GM21717 (cell line): ENCODE measurements at regions not wholly inside any gene's neighbourhood (a gene's known extent, or its start where the extent isn't known, plus 50 kb on each side); places are given as distances from the start of the nearest gene placed in this dataset.

Experiments
- ATAC-seq: cut with Tn5 transposase; IDR thresholded peaks from one replicate; pipeline ENCODE4 v1.9.1; 2021; ENCODE audit warnings: mild to moderate bottlenecking, moderate library complexity; ENCODE audit not compliant: unreplicated experiment

DNA sequence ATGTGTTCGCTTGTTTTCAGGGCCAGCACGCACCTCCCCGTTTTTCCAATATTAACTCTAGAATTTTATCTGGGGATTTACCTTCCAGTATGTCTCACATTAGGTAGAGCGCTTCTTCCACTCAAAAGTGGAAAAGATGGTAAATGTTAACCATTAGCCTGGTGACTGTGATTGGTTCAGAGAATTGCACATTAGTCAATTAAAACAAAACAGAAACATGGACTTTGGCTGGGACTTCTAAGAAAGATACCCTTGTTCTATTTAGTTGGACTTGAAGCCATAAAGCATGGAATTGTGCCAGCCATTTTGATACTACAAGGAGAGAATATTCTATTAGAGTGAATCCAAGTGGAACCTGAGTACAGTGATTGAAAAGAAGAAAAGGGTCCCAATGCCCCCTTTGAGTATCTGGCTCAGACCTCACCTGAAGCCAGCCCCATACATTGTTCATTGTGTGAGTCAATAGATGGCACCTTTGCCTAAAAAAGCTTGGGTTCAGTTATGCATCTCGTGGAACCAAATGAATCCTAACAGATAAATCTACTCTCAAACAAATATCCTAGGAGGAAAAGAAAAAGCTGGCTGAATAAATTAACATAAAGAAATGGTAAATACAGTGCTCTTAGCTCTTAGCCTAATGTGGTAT, 354.3 kb downstream of the IRS1 start:
- ATAC-seq, result no peak

GRCh38 chr2:226443112-226443511, 356.5 kb downstream of the IRS1 start:
- no peak for ATAC-seq

DNA sequence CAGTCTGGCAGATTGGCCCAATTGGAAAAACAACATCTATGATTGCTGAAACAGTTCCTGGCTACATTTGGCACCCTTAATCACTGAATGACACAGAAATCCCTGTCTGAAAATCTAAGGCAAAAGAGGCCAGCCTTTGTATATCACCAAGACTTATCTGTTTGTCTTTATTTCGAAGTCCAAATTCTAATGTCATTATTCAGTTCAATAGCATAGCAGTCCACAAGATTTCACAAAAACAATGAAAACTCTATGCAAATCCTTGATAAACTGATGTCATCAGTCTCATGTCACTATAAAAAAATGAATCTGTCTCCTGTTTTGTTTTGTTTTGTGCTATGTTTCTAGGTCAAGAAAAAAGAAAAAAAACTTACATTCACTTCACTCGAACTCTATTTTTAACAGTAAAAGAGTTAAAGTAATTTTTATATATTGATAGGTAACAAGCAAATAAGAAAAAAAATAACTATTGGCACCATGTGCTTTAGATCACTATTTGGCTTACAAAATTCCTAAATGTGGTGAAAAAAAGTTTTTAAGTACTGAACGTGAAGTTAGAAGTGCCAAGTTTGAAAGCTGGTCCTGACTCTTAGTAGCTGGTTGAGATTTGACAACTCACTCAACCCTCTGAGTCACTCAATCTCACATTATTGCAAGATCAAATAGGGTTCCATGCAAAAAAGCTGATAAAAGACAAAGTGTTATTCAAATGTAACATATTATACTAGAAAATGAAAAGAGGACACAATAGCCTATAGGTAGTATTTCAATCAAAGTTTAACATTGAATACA, 359.3 kb downstream of the IRS1 start:
- no peak for ATAC-seq

GRCh38 chr2:226439337-226439736, 360.3 kb downstream of the IRS1 start:
- ATAC-seq, result no peak

DNA sequence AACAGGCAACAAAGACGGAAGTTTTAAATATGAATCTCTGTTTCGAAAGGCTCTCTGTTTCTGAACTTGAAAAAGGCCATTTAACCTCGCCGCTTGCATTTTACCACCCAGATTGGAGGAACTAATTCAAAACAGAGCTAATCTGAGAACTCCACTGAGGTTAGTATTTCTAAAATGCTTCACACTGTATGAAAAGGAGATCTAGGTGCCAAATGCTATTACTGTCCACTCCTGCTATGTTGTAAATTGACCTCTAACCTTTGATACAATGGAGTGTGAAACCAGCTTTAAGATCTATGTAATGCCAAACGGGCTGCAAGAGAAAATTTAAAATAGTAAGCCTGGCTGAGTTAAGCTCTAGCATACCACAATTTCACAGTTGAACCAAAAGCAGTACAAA, 364.5 kb downstream of the IRS1 start:
- no peak for ATAC-seq

DNA sequence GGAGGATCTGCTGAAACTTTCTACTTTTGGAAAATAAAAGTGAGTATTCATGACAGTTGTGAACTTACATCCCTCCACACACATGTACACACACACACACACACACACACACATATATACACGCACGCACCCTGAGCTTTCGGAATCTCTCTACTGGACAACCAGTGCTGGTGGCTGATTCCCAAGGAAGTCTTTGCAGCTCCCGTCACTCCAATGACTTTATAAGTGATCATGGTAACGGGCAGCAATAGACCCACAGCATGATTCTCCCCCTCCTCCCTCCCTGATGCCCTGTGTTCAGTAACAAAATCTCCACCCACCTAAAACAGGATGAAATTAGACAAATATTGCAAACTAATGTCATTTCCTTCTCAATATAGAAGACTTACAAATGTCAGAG, 364.9 kb downstream of the IRS1 start:
- ATAC-seq, result no peak

DNA sequence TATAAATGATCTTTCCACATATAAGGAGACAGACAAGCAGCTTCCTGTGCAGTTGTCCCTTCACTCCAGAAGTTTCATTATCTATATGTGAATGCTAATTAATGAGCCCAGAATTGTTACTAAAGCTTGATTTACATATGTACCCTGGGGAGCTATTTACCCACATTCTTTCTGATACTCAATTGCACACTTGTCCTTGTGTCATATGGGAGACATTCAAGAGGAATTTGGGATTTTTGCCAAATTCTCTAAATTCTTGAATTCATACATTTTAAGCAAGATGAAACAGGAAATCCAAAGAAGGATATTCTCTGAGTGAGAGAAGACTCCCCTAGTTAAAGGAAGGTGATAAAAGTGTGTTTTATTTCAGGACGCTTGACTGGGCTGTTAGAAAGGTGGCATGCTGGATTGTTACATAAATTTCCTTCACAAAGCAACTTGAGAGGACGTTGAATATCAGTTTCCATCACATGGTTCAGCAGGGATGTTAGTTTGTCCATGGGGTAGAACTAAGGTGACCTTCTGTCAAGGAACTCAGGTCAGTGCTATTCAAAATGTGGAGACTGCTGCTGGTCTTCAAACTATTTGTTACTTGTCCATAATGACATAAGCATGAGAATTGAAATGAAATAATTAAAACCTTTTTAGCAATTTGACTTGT, 368.2 kb downstream of the IRS1 start:
- ATAC-seq, result no peak

- ATAC-seq, result no peak
These were observed 370.1 kb downstream of the IRS1 start for GRCh38 chr2:226429476-226429875.

GRCh38 chr2:226427538-226428307, 371.9 kb downstream of the IRS1 start:
- no peak for ATAC-seq

- ATAC-seq, result no peak
These were observed 373.3 kb downstream of the IRS1 start for GRCh38 chr2:226426292-226426736.

DNA sequence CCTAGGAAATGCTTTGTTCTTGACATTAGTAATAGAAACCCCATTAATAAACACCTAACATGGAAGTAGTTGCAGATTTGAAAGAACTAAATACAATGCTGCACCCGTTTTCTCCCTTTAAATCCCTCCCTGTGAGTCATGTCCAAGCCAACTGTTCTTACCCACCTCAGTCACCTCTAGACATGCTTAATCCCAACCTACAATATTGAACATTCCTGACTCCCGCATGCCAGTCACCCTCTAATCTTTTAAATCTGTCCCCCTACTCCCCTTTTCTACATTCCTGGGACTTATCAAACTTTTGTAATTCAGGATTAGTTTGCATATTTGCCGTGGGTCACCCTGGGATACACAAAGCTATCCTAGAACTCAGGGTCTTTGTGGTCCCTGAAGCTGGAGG, 374.6 kb downstream of the IRS1 start:
- no peak for ATAC-seq

- peak; percentile 95 for ATAC-seq
These were observed 376.1 kb downstream of the IRS1 start for GRCh38 chr2:226423498-226423960.

GRCh38 chr2:226420646-226421045, 379.0 kb downstream of the IRS1 start:
- ATAC-seq, result no peak

DNA sequence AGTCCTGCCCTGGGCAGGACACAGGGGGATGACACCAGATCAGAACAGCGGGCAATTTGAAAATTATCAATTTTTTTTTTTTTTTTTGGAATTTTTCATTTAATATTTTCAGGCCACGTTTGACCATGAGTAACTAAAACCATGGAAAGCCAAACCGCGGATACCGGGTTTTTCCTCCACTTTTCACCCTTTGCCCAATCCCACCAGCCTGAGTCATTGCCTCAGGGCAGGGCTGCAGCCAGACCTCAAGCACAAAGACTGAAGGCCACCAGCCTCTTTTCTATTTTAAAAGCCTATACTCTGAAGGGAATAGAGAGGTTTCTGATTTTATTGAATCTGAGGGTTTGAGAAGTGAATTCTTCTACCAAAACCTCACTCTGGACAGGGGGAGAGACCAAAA, 381.1 kb downstream of the IRS1 start:
- no peak for ATAC-seq

DNA sequence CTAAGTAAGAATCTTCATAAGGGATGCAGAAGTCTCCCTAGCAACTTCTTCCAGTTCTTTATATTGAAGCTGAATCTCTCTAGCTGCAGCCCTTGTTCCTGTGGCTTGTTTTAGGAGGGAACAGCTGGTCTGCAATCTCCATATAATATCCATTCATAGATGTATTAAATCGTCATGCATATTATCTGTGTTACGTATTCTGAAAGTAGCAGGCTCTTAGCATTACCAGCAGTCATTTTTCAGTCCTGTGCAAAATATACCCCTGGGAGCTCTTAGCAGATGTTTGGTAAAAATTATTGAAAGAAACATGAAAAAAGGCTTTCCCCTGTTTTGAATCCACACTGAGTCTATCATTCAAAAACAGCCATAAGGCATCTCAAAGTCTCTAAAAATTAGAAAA, 385.3 kb downstream of the IRS1 start:
- no peak for ATAC-seq

DNA sequence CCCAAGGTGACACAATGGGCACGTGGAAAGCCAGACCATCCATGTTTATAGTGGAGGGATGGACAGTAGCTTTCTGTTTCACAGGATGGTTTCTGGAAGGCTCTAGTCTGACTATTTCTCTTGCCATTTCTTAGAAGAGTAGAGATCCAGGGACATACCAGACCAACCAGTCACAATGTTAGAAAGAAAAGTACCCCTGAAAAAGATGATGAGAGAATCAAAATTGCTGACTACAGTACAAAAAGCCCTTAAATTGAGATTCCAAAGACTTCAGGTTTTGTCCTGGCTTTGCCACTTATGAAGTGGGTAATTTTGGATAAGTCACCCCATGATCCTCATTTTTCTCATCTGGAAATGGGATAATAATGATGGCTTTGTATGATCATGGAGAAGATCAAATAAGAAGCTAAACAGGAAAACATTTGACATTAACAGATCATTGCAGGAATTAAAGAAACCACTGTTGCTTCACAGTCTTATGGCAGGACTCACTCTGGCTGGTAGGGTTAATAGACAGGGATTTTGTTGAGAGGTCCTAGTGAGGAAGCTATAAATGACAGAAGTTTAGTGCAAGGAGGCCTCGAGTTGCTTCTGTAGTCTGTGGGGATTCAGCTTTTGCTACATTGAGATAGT, 386.0 kb downstream of the IRS1 start:
- no peak for ATAC-seq

DNA sequence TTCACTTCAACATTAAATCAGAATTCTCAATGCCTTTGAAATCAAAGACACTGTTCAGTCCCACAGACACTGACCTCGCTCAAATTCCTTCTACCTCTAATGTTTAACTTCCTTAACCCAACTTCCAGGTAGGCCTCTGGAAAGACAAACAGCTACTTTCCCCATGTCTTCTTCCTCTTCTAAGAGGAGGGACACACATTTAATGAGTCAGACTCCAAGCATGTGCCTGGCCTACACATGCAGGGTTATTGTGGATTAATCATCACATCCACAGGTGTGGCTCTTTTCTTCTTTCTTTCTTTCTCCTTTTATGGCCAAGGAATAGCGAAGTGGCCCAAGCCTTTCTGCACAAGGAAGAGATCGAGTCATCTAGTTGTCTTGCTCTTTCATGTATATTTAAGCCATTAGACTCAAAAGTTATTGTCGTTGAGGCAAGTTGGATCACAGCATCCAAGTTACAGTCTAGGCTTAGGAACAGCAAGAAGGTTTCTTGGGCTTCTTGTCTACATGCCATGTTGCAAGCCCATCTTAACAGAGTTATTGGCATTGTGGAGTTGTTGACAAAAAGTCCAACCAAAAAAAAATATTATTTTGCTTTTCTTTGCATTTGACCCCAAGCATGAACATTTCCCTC, 387.8 kb downstream of the IRS1 start:
- ATAC-seq, result no peak

- no peak for ATAC-seq
These were observed 388.4 kb downstream of the IRS1 start for GRCh38 chr2:226411205-226411604.

- no peak for ATAC-seq
These were observed 389.3 kb downstream of the IRS1 start for GRCh38 chr2:226410247-226410835.

DNA sequence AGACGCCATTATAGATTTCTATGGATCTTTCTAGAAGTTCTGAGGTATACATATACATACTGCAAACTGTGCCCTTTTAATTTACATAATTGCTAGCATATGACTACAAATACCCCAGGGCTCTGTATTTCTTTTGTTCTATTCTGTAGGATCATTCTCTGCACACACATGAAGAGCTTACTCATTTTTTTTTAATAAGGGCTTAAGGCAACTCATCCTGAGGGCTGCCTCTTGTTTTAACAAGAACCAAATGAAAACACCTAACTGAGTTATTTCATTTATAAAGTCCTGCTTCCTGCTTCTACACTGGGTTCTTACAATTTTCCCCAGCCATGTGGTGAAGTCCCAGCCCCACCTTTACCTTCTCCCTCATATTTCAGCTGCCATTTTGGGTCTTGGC, 390.5 kb downstream of the IRS1 start:
- ATAC-seq, result no peak
